RWPE2 (cell line): ENCODE measurements at regions not wholly inside any gene's neighbourhood (a gene's known extent, or its start where the extent isn't known, plus 50 kb on each side); places are given as distances from the start of the nearest gene placed in this dataset.
A peak's percentile ranks its signal among the peaks of the same experiment; 100 is the strongest.
"Not testable (repeated sequence)": the region's sequence is repeated elsewhere in the genome, so short reads cannot be mapped to it uniquely, and the experiment has no call there.

Experiments used
- ATAC-seq: fragments of 200-7000 bp; cut with Tn5 transposase; 3 replicates; pipeline ENCODE4 v1.9.1; 2021; ENCODE audit warnings: low read depth
- DNase-seq: peaks from one replicate; pipeline ENCODE4 v3.0.0-alpha.2; 2020; ENCODE audit warnings: low spot score
- H3K27ac ChIP-seq: fragments of 450-650 bp; 2 replicates; pipeline ENCODE4 v1.5.1; 2017; ENCODE audit warnings: mild to moderate bottlenecking; ENCODE audit not compliant: poor library complexity, severe bottlenecking
- H3K27me3 ChIP-seq: fragments of 250-450 bp; sonication (Bioruptor Pico); 2 replicates; pipeline ENCODE4 v1.5.1; 2021; ENCODE audit warnings: mild to moderate bottlenecking, moderate library complexity; ENCODE audit not compliant: insufficient read depth, poor library complexity, severe bottlenecking
- H3K36me3 ChIP-seq: fragments of 250-450 bp; sonication (Bioruptor Pico); 2 replicates; pipeline ENCODE4 v1.5.1; 2020; ENCODE audit warnings: low read depth, mild to moderate bottlenecking, moderate library complexity
- H3K4me1 ChIP-seq: fragments of 250-450 bp; sonication (Bioruptor Pico); 2 replicates; pipeline ENCODE4 v1.5.1; 2021; ENCODE audit warnings: mild to moderate bottlenecking, moderate library complexity; ENCODE audit not compliant: insufficient read depth, poor library complexity, severe bottlenecking
- H3K4me3 ChIP-seq: fragments of 250-450 bp; sonication (Bioruptor Pico); 2 replicates; pipeline ENCODE4 v1.5.1; 2021; ENCODE audit warnings: mild to moderate bottlenecking, moderate library complexity; ENCODE audit not compliant: severe bottlenecking
- H3K9me3 ChIP-seq: fragments of 250-450 bp; sonication (Bioruptor Pico); 2 replicates; pipeline ENCODE4 v1.5.1; 2021; ENCODE audit warnings: mild to moderate bottlenecking, moderate library complexity; ENCODE audit not compliant: severe bottlenecking
- TF ChIP-seq, protein P1 (sequence below): fragments of 450-650 bp; IDR thresholded peaks from one replicate; pipeline ENCODE4 v1.5.1; 2017; ENCODE audit warnings: mild to moderate bottlenecking, moderate library complexity; ENCODE audit not compliant: poor library complexity, severe bottlenecking

DNA sequence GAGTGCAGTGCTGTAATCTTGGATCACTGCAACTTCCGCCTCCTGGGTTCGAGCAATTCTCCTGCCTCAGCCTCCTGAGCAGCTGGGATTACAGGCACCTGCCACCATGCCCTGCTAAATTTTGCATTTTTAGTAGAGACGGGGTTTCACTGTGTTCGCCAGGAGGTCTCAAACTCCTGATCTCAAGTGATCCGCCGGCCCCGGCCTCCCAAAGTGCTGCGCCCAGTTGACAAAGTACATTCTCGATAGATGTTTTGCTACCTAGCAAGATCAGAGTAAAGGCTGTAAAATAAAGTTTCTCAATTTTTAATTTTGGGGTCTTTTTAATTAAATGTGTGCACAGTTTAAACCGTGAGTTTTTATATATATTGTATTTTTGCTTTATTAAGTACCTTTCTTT, 248.9 kb downstream of the CCER1 start:
- Histone ChIP-seq H3K27ac (no peak overlapping the region), H3K36me3 (no peaks in the 10 kb centered on the region), H3K4me1 (no peaks in the 10 kb centered on the region), H3K9me3 (no peaks in the 10 kb centered on the region), H3K27me3 (no peaks in the 10 kb centered on the region), H3K4me3 (no peak overlapping the region)
- ATAC-seq (no peak), DNase-seq (no peak)
- TF ChIP-seq, protein P1, sequence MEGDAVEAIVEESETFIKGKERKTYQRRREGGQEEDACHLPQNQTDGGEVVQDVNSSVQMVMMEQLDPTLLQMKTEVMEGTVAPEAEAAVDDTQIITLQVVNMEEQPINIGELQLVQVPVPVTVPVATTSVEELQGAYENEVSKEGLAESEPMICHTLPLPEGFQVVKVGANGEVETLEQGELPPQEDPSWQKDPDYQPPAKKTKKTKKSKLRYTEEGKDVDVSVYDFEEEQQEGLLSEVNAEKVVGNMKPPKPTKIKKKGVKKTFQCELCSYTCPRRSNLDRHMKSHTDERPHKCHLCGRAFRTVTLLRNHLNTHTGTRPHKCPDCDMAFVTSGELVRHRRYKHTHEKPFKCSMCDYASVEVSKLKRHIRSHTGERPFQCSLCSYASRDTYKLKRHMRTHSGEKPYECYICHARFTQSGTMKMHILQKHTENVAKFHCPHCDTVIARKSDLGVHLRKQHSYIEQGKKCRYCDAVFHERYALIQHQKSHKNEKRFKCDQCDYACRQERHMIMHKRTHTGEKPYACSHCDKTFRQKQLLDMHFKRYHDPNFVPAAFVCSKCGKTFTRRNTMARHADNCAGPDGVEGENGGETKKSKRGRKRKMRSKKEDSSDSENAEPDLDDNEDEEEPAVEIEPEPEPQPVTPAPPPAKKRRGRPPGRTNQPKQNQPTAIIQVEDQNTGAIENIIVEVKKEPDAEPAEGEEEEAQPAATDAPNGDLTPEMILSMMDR, result no peak

DNA sequence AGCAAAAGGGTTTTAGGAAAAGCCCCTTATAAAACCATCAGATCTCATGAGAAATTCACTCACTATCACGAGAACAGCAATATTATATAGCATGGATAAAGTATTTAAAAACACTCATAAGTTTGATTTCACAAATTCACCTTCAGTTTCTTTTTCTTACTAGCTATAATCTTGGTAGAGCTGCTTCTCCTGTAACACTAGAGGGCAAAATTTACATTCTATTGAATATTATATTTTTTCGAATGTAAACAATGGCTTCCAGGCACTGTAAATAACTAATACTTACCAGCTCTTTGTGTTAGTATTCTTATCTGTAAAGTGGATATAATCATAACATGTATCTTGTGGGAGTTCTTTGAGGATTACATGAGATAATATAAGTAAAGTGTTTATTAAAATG, 259.6 kb downstream of the CCER1 start:
- no peak overlapping the region for H3K27ac ChIP-seq
- H3K27me3 ChIP-seq, result no peaks in the 10 kb centered on the region
- no peaks in the 10 kb centered on the region for H3K36me3 ChIP-seq
- ATAC-seq, result no peak; the same call in 2 of the 3 replicates
- no peak overlapping the region for H3K4me3 ChIP-seq
- DNase-seq, result no peak
- no peaks in the 10 kb centered on the region for H3K9me3 ChIP-seq
- H3K4me1 ChIP-seq, result no peaks in the 10 kb centered on the region
- TF ChIP-seq, protein P1, result peak; percentile 38

DNA sequence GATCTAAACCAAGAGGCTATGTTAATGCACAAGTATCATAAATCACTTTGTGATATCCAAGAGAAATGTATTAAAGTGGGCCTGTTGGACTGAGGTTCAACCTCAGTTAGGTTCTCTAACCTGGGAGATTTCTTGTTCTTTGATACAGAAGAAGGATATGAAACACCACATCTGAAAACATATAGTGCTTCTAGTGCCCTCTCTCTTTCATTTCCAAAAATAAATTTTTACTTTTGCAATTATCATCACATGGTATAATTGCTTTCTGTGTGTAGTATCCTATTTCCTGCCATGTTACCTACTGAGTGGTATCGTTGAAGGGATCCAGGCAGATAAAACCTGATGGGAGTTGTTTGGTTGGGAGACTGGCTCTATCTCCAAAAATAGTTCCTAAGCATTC, 264.9 kb downstream of the CCER1 start:
- no peaks in the 10 kb centered on the region for H3K9me3 ChIP-seq
- no peaks in the 10 kb centered on the region for H3K27me3 ChIP-seq
- ATAC-seq (no peak), DNase-seq (no peak)
- no peaks in the 10 kb centered on the region for H3K4me1 ChIP-seq
- no peak overlapping the region for H3K27ac ChIP-seq
- TF ChIP-seq, protein P1, result no peak
- no peaks in the 10 kb centered on the region for H3K36me3 ChIP-seq
- H3K4me3 ChIP-seq, result no peak overlapping the region

DNA sequence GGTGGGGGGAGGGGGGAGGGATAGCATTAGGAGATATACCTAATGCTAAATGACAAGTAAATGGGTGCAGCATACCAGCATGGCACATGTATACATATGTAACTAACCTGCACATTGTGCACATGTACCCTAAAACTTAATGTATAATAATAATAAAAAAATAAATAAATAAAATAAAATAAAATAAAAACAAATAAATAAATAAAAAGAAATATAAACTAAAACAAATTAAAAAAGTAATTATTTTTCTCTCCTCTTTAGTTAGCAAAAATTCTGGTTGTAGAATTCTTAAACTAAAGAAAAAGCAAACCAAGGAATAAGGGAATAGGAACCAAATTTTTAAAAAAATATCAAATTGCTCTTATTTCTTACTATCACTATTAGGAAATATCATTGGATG, 267.3 kb downstream of the CCER1 start:
- not testable (repeated sequence) for H3K4me3 ChIP-seq, ATAC-seq, H3K27me3 ChIP-seq

DNA sequence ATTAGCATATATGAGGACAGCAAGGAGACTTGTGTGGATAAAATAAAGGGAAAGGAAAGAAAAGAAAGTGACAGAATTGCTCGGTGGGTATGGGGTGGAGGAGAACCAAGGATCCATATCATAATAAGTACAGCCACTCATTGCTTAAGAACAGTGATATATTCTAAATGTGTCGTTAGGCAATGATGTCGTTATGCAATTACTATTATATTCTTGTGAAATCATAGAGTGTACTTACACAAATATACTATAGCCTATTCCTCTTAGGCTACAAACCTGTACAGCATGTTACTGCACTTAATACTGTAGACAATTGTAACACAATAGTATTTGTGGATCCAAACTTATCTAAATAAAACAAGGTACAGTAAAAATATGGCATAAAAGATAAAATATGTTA, 271.1 kb downstream of the CCER1 start:
- H3K9me3 ChIP-seq, result no peaks in the 10 kb centered on the region
- DNase-seq, result no peak
- TF ChIP-seq, protein P1, result no peak
- H3K27me3 ChIP-seq, result no peaks in the 10 kb centered on the region
- H3K36me3 ChIP-seq, result no peaks in the 10 kb centered on the region
- no peaks in the 10 kb centered on the region for H3K4me1 ChIP-seq
- H3K4me3 ChIP-seq, result no peak overlapping the region
- H3K27ac ChIP-seq, result no peak overlapping the region
- no peak for ATAC-seq

More for the DNA sequence above, 267.3 kb downstream of the CCER1 start:
- H3K4me1 ChIP-seq, H3K36me3 ChIP-seq, H3K27ac ChIP-seq, DNase-seq, H3K9me3 ChIP-seq: not testable (repeated sequence)
